ENCODE measurements at regions not wholly inside any gene's neighbourhood (a gene's known extent, or its start where the extent isn't known, plus 50 kb on each side); places are given as distances from the start of the nearest gene placed in this dataset.

GRCh38 chr1:168848051-168848450 is 119.0 kb upstream of the DPT start:
- H3K4me1 Mint-ChIP-seq (ENCODE audit: low read depth, unreplicated experiment), result peaks cover 6% of the 10 kb centered on the region
- no peaks in the 10 kb centered on the region for H3K27me3 Mint-ChIP-seq (ENCODE audit: unreplicated experiment)
- TF ChIP-seq CTCF (IDR thresholded peaks at IDR 0.05; ENCODE audit: partially characterized antibody, unreplicated experiment), result no peak
- no peak overlapping the region for H3K4me3 Mint-ChIP-seq (ENCODE audit: unreplicated experiment)
- no peaks in the 10 kb centered on the region for H3K36me3 Mint-ChIP-seq (ENCODE audit: unreplicated experiment)
- no peak overlapping the region for H3K27ac Mint-ChIP-seq (ENCODE audit: unreplicated experiment)
- no peak for DNase-seq
- peaks cover 2% of the 10 kb centered on the region for H3K9me3 Mint-ChIP-seq (ENCODE audit: unreplicated experiment)

GRCh38 chr1:168861421-168862004 is 132.5 kb upstream of the DPT start:
- no peak for DNase-seq
- no peak overlapping the region for H3K4me3 Mint-ChIP-seq (ENCODE audit: unreplicated experiment)
- no peaks in the 10 kb centered on the region for H3K9me3 Mint-ChIP-seq (ENCODE audit: unreplicated experiment)
- no peak for TF ChIP-seq CTCF (IDR thresholded peaks at IDR 0.05; ENCODE audit: partially characterized antibody, unreplicated experiment)
- peaks cover 4% of the 10 kb centered on the region for H3K36me3 Mint-ChIP-seq (ENCODE audit: unreplicated experiment)
- no peak overlapping the region for H3K27ac Mint-ChIP-seq (ENCODE audit: unreplicated experiment)
- H3K27me3 Mint-ChIP-seq (ENCODE audit: unreplicated experiment), result no peaks in the 10 kb centered on the region
- H3K4me1 Mint-ChIP-seq (ENCODE audit: low read depth, unreplicated experiment), result no peaks in the 10 kb centered on the region

- H3K4me1 Mint-ChIP-seq (ENCODE audit: low read depth, unreplicated experiment), result no peaks in the 10 kb centered on the region
Measured at GRCh38 chr1:168863772-168864171, 134.8 kb upstream of the DPT start.

GRCh38 chr1:168864266-168864665 is 135.3 kb upstream of the DPT start:
- TF ChIP-seq CTCF (IDR thresholded peaks at IDR 0.05; ENCODE audit: partially characterized antibody, unreplicated experiment), result no peak
- H3K36me3 Mint-ChIP-seq (ENCODE audit: unreplicated experiment), result peaks cover 4% of the 10 kb centered on the region
- no peak overlapping the region for H3K27ac Mint-ChIP-seq (ENCODE audit: unreplicated experiment)
- H3K4me1 Mint-ChIP-seq (ENCODE audit: low read depth, unreplicated experiment), result no peaks in the 10 kb centered on the region
- no peaks in the 10 kb centered on the region for H3K9me3 Mint-ChIP-seq (ENCODE audit: unreplicated experiment)
- DNase-seq, result no peak
- H3K4me3 Mint-ChIP-seq (ENCODE audit: unreplicated experiment), result no peak overlapping the region
- no peaks in the 10 kb centered on the region for H3K27me3 Mint-ChIP-seq (ENCODE audit: unreplicated experiment)

More at GRCh38 chr1:168863772-168864171, 134.8 kb upstream of the DPT start:
- Mint-ChIP-seq H3K27me3 (ENCODE audit: unreplicated experiment) (no peaks in the 10 kb centered on the region), H3K36me3 (ENCODE audit: unreplicated experiment) (peaks cover 4% of the 10 kb centered on the region), H3K9me3 (ENCODE audit: unreplicated experiment) (no peaks in the 10 kb centered on the region), H3K4me3 (ENCODE audit: unreplicated experiment) (no peak overlapping the region), H3K27ac (ENCODE audit: unreplicated experiment) (no peak overlapping the region)
- TF ChIP-seq CTCF (IDR thresholded peaks at IDR 0.05; ENCODE audit: partially characterized antibody, unreplicated experiment), result no peak
- DNase-seq, result no peak

- Mint-ChIP-seq H3K4me1 (ENCODE audit: low read depth, unreplicated experiment) (no peaks in the 10 kb centered on the region), H3K4me3 (ENCODE audit: unreplicated experiment) (no peak overlapping the region), H3K27me3 (ENCODE audit: unreplicated experiment) (no peaks in the 10 kb centered on the region), H3K27ac (ENCODE audit: unreplicated experiment) (no peak overlapping the region), H3K9me3 (ENCODE audit: unreplicated experiment) (no peaks in the 10 kb centered on the region), H3K36me3 (ENCODE audit: unreplicated experiment) (peaks cover 4% of the 10 kb centered on the region)
- no peak for DNase-seq
- TF ChIP-seq CTCF (IDR thresholded peaks at IDR 0.05; ENCODE audit: partially characterized antibody, unreplicated experiment), result no peak
Measured at GRCh38 chr1:168865850-168866620, 137.0 kb upstream of the DPT start.

All from glutamatergic neuron (in vitro differentiated cells).